Urinary bladder (tissue), 3 donors: ENCODE measurements at regions not wholly inside any gene's neighbourhood (a gene's known extent, or its start where the extent isn't known, plus 50 kb on each side); places are given as distances from the start of the nearest gene placed in this dataset.
A peak's percentile ranks its signal among the peaks of the same experiment; 100 is the strongest.

Experiments used
- DNase-seq: peaks from one replicate; pipeline ENCODE4 v3.0.0-alpha.2; 2015; ENCODE audit errors: extremely low spot score
- H3K27ac ChIP-seq: one replicate; pipeline ENCODE4 v1.5.1; 2013; ENCODE audit warnings: low read depth, mild to moderate bottlenecking, moderate library complexity
- H3K36me3 ChIP-seq: one replicate; pipeline ENCODE4 v1.6.1; 2013; ENCODE audit warnings: mild to moderate bottlenecking, moderate library complexity; ENCODE audit not compliant: insufficient read depth
- H3K4me1 ChIP-seq: one replicate; pipeline ENCODE4 v1.6.1; 2013; ENCODE audit warnings: mild to moderate bottlenecking, moderate library complexity; ENCODE audit not compliant: insufficient read depth
- H3K4me3 ChIP-seq: one replicate; pipeline ENCODE4 v1.5.1; 2013; ENCODE audit warnings: low read depth, low read length
- WGBS: extraction: QIAGEN DNeasy Blood & Tissue Kit; methylation state at CpG from one replicate; pipeline ENCODE4 v1.1.7; 2013; 5-methylcytosine and 5-hydroxymethylcytosine counted together
- donor health status: healthy with polysubstance abuse.
- donor health status: healthy.

DNA sequence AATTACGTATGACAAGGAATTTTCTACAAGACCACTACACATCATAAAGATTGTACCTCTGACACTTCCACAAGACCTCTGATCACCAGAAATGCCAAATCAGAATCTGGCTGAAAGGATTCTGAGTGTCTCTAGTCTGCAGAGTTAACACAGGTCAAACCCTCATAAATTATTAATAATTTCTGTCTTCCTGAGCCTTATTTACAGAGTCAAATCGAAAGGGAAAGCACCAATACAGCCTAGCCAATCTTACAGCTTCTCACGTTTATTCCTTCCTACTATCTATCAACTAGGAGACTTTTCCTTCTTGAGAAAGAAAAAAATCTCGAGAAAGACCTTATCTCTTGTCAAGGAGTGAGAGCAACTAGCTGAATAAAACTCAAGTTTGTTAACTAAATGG lies 2151.6 kb downstream of the MRPL39 start:
- Histone ChIP-seq H3K4me3 (no peak overlapping the region), H3K36me3 (no peaks in the 10 kb centered on the region), H3K4me1 (no peaks in the 10 kb centered on the region), H3K27ac (no peak overlapping the region)
- WGBS: 65% methylated on average over 4 of the region's 4 CpGs
- DNase-seq: no peak

DNA sequence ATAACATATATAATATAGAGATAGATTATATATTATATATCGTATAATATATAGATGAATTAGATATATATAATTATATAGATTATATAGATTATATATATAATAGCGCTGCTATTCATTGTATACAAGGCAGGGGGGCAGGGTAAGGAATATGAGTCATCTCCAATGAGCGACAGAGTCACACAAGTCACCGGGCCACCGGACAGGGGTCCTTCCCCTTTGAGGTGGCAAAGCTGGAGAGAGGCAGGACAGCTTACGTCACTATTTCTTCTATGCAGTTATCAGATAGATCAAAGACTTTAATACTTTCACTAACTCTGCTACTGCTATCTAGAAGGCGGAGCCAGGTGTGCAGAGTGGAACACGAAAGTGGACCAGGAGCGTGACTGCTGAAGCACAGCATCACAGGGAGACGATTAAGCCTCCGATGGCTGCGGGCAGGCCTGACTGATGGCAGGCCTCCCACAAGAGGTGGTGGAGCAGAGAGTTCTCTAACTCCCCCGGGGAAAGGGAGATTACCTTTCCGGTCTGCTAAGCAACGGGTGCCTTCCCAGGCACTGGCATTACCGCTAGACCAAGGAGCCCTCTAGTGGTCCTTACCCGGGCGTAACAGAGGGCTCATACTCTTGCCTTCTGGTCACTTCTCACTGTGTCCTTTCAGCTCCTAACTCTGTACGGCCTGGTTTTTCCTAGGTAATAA lies 2154.7 kb downstream of the MRPL39 start:
- no peaks in the 10 kb centered on the region for H3K36me3 ChIP-seq
- 49% methylated on average over 19 of the region's 19 CpGs for WGBS
- DNase-seq: no peak
- no peak overlapping the region for H3K4me3 ChIP-seq
- H3K4me1 ChIP-seq: no peaks in the 10 kb centered on the region
- H3K27ac ChIP-seq: no peak overlapping the region

DNA sequence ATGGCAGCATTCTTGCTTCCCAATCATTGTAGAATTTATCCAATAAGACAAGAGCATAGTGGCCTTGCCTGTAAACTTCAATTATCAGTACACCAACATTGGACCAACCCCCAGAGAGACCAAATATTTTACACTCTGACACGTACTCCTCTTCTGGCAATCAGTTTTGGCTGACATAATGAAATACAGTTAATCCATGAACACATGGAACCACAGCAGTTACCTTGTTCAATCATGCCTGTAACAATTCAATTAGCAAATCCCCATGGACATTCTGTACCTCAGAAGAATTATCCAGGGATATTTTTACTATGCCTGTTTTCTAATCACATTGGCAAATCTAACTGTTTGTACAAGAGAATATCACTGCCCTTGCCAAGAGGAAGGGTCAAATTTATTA lies 2162.0 kb downstream of the MRPL39 start:
- Histone ChIP-seq H3K4me1 (no peaks in the 10 kb centered on the region), H3K36me3 (no peaks in the 10 kb centered on the region), H3K27ac (no peak overlapping the region), H3K4me3 (no peak overlapping the region)
- WGBS: 67% methylated on average over 1 of the region's 1 CpG
- DNase-seq: no peak

DNA sequence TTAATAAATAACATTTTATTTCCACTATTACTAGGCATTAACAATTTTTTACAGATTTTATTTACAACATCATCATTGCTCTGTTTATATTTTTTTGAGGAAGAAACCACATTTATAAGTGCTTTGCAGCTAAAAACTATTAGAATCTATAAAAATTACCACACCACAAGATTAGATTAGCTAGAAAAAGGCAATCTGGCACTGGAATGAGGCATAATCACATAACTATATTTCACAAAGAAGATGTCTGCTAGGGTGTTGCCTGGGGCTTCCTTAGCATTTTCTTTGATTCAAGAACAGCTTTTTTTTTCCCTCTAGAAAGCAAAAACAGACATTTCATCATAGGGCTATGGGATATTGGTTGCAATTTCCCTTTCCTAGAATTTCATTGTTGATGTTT lies 2169.2 kb downstream of the MRPL39 start:
- Histone ChIP-seq H3K36me3 (no peaks in the 10 kb centered on the region), H3K27ac (no peak overlapping the region), H3K4me3 (no peak overlapping the region), H3K4me1 (no peaks in the 10 kb centered on the region)
- DNase-seq: no peak

DNA sequence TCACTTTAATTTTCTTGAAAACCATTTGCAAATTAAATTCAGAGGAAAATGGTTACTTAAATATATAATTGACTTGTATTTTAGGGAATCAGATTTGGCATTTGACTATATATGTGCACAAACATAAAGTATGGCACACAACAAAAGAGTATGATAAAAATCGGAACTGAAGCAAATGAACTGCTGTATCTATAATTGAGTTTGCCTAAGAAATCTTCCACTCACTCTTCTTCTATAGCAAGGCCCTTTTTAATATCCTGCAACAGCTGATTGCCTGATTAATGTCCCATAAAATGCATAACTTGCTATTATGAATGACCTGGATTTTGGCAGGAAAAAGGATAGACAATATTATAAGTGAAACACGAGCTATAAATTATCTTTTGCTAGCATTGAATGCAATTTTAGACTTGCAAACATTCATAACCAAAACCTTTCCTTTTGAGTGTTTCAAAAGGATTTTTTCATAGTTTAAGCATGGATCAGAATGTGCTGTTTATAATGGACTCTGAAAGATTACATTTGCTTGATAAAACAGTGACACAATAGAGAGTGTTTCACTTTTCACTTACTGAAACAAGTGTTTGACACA lies 2204.3 kb downstream of the MRPL39 start:
- no peak overlapping the region for H3K27ac ChIP-seq
- H3K36me3 ChIP-seq: no peaks in the 10 kb centered on the region
- H3K4me1 ChIP-seq: no peaks in the 10 kb centered on the region
- 27% methylated on average over 2 of the region's 2 CpGs for WGBS
- DNase-seq: peak; percentile 14
- H3K4me3 ChIP-seq: no peak overlapping the region

DNA sequence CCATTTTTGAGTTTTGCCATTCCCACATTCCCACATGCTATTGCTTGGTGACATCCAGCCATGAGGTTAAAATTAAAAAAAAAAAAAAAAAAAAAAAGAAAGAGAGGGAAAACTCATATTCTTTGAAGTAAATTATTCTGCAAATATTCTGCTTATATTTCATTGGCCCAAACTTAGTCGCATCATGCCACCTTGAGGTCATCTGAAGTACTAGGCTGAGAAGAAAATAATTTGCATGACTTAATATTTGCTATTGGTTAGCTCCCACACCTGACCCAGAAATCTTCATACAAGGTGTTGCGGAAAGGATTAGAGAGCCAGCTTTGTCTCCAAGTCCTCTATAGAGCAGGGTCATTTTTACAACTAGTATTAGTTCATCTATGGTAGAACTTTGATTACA lies 2206.0 kb downstream of the MRPL39 start:
- DNase-seq: no peak
- H3K4me1 ChIP-seq: no peaks in the 10 kb centered on the region
- no peaks in the 10 kb centered on the region for H3K36me3 ChIP-seq
- WGBS: 86% methylated on average over 2 of the region's 2 CpGs
- H3K4me3 ChIP-seq: no peak overlapping the region
- H3K27ac ChIP-seq: no peak overlapping the region

DNA sequence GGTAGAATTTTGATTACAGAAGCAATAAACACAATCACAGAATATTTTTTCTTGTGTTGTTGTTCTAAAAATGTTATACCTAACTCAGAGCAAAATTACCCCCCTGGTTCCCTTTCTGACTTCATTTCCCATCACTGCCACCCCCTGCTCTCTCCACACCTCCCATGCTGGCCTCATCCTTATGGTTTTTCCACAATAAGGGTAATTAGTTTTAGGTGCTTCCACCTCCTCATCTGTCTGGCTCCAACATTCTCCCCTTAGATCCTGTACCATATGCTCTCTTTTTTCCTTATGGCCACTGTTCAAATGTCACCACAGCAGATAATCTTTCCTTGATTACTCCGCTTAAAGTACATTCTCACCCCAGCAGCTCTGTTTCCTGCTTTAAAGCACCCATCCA lies 2208.6 kb downstream of the MRPL39 start:
- H3K4me1 ChIP-seq: no peaks in the 10 kb centered on the region
- whole genome bisulfite sequencing: 81% methylated on average over 1 of the region's 1 CpG
- no peak for DNase-seq
- H3K36me3 ChIP-seq: no peaks in the 10 kb centered on the region
- no peak overlapping the region for H3K4me3 ChIP-seq
- no peak overlapping the region for H3K27ac ChIP-seq

DNA sequence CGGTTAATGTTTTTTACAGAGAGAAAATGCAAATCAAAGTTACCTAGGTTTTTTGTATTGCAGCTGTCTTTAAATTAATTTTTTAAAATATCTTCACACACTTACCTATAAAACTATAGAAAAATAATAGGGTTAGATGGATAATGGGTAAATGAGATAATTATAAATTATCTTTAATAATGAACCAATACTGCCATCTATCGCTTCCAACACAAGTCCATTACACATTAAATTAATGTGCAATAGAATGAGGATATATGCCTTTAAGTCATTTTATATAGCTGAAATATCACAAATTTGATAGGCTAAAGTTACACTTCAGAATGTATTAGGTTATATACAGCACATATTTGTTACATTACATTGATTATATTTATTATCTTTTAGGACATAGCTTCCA lies 2212.8 kb downstream of the MRPL39 start:
- 90% methylated on average over 2 of the region's 2 CpGs for WGBS
- no peak overlapping the region for H3K27ac ChIP-seq
- DNase-seq: no peak

DNA sequence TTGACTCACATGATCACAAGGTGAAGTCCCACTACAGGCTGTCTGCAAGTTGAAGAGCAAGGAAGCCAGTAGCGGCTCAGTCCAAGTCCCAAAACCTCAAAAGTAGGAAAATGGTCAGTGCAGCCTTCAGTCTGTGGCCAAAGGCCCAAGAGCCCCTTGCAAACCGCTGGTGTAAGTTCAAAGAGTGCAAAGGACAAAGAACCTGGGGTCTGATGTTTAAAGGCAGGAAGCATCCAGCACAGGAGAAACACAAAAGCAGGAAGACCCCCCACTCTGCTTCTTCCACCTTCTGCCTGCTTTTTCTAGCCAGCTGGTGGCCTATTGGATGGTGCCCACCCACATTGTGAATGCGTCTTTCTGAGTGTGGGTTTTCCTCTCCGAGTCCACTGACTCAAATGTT lies 2222.6 kb downstream of the MRPL39 start:
- DNase-seq: no peak

More for the DNA sequence above, 2212.8 kb downstream of the MRPL39 start:
- Histone ChIP-seq H3K4me3 (no peak overlapping the region), H3K4me1 (no peaks in the 10 kb centered on the region), H3K36me3 (no peaks in the 10 kb centered on the region)

DNA sequence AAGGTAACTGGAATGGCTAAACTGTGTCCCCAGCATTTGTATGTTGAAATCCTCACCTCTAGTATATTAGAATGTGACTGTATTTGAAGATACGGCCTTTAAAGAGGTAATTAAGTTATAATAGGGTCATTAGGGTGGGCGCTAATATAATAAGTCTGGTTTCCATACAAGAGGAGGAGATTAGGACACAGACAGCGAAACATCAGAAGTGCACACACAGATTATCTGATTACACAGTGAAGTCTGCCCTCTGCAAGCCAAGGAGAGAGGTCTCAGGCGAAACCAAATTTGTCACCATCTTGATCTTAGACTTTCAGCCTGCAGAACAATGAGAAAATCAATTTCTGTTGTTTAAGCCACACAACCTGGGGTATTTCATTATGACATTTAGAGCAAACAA lies 2233.1 kb downstream of the MRPL39 start:
- Histone ChIP-seq H3K4me1 (no peaks in the 10 kb centered on the region), H3K27ac (no peak overlapping the region), H3K36me3 (no peaks in the 10 kb centered on the region), H3K4me3 (no peak overlapping the region)
- no peak for DNase-seq
- 81% methylated on average over 4 of the region's 4 CpGs for WGBS

More for the DNA sequence above, 2222.6 kb downstream of the MRPL39 start:
- H3K36me3 ChIP-seq: no peaks in the 10 kb centered on the region
- WGBS: 42% methylated on average over 4 of the region's 4 CpGs
- no peak overlapping the region for H3K27ac ChIP-seq
- no peak overlapping the region for H3K4me3 ChIP-seq
- no peaks in the 10 kb centered on the region for H3K4me1 ChIP-seq

DNA sequence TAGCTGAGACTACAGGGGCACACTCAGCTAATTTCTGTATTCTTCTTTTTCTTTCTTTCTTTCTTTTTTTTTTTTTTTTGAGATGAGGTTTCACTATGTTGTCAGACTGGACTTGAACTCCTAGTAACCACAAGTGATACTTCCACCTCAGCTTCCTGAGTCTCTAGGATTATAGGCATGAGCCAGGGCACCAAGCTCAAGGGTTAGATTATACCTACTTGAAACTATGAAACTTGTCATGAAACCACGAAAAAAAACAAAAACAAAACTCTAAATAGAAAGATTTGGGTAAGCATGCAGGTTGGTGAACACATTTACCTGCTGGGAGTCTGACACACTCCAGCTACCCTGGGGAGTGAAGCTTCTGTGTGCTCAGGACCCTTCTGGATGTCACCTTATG lies 2250.4 kb downstream of the MRPL39 start:
- DNase-seq: no peak
- WGBS: 76% methylated on average over 1 of the region's 1 CpG
- Histone ChIP-seq H3K4me1 (no peaks in the 10 kb centered on the region), H3K27ac (no peak overlapping the region), H3K4me3 (no peak overlapping the region), H3K36me3 (no peaks in the 10 kb centered on the region)

DNA sequence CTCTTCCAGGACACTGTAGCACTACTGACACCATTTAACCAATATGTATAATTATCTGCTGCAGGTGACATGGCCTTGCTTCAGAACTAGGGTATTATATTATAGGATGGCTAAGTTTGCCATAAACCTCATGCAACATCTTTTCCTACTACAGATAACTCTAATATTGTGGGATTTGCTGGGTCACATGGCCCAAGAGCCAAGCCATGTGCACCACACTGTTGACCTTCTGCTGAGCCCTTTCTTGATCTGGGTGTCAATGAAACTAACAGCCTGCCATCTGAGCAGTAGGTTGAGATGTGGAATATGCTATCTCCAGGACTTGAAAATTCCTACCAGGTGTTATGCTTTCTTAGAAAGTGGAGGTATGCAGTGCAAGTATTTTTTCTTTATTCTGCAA lies 2291.1 kb downstream of the MRPL39 start:
- H3K36me3 ChIP-seq: no peaks in the 10 kb centered on the region
- no peak for DNase-seq
- no peak overlapping the region for H3K27ac ChIP-seq
- no peak overlapping the region for H3K4me3 ChIP-seq
- H3K4me1 ChIP-seq: no peaks in the 10 kb centered on the region

DNA sequence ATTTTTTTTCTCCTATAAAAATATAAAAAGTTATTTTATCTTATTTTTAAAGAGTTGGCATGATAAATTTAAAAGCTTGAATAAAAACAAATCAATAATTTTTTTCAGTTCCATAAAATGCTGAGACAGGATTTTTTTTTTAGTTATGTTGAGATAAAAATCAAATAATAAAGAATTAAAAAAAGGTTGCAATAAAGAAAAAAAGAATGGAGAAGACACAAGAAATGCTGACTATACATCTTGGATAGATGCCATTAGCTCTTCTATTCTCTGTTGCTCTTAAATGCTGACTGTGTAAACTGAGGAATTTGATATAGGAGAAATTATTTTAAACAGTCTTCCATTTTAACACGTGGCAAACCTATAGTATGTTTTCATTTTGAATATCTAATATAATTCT lies 2298.5 kb downstream of the MRPL39 start:
- Histone ChIP-seq H3K4me1 (no peaks in the 10 kb centered on the region), H3K4me3 (no peak overlapping the region), H3K27ac (no peak overlapping the region), H3K36me3 (no peaks in the 10 kb centered on the region)
- no peak for DNase-seq
- WGBS: 24% methylated on average over 1 of the region's 1 CpG

DNA sequence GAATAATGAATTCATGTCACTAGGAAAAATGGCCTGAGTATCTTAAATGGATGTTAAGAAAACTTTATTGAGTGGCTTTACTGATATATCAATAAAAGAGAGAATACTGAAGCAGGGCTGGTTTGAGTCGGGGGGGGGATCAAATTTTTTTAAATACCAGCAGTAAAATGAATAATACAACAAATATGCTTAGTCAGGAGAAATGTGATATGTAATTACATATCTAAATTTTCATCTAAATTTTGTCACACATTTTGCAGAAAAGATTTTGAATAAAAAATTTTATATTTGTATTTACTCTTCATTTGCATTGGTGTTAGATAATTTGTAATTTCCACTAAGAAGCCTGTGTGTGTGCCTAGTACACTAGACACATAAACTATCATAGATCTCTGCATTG lies 2300.2 kb downstream of the MRPL39 start:
- no peak overlapping the region for H3K4me3 ChIP-seq
- no peak overlapping the region for H3K27ac ChIP-seq
- no peaks in the 10 kb centered on the region for H3K4me1 ChIP-seq
- no peaks in the 10 kb centered on the region for H3K36me3 ChIP-seq
- no peak for DNase-seq
- 61% methylated on average over 1 of the region's 1 CpG for WGBS

DNA sequence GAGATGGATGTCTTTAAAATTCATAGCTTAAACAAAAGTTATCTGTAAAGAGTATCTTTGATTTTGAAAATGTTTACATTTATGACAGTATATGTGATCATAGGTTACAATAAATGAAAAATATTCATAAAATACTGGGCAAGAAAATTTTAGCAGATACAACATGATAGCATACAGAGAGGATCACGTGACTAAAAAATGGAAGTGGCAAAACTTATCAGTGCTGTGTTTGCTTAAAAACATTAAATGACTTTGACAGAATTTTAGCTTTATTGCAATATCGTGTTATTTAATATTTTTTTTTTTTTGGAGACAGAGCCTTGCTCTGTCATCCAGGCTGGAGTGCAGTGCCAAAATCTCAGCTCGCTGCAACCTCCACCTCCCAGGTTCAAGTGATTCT lies 2294.1 kb downstream of the NCAM2 start:
- H3K4me1 ChIP-seq: no peaks in the 10 kb centered on the region
- DNase-seq: no peak
- H3K36me3 ChIP-seq: no peaks in the 10 kb centered on the region
- H3K4me3 ChIP-seq: no peak overlapping the region
- no peak overlapping the region for H3K27ac ChIP-seq
- WGBS: 87% methylated on average over 3 of the region's 3 CpGs
